ENCODE measurements at regions not wholly inside any gene's neighbourhood (a gene's known extent, or its start where the extent isn't known, plus 50 kb on each side); places are given as distances from the start of the nearest gene placed in this dataset.
"Not testable (repeated sequence)": the region's sequence is repeated elsewhere in the genome, so short reads cannot be mapped to it uniquely, and the experiment has no call there.

GRCh38 chr12:16828891-16829290, 222.9 kb upstream of the LMO3 start:
- DNase-seq: no peak

GRCh38 chr12:16807731-16808130, 201.8 kb upstream of the LMO3 start:
- no peak for DNase-seq

DNA sequence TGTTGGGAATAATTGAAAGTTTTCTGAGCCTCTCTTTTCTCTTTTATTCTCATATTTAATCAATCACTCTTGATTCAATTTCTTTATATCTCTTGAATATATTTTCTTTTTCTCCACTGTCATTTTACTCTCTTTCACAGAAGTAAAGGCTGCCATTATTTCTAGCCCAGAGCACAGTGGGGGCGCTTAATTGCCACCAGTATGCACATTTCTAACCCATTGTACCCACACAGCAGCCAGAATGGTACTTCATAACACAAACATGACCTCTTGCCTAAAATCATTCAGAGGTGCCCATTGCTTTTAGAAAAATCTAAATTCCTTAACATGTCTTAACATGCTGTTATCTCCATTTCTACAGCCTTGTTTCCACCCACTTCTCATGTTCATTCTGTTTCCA, 190.2 kb upstream of the LMO3 start:
- no peak for DNase-seq

DNA sequence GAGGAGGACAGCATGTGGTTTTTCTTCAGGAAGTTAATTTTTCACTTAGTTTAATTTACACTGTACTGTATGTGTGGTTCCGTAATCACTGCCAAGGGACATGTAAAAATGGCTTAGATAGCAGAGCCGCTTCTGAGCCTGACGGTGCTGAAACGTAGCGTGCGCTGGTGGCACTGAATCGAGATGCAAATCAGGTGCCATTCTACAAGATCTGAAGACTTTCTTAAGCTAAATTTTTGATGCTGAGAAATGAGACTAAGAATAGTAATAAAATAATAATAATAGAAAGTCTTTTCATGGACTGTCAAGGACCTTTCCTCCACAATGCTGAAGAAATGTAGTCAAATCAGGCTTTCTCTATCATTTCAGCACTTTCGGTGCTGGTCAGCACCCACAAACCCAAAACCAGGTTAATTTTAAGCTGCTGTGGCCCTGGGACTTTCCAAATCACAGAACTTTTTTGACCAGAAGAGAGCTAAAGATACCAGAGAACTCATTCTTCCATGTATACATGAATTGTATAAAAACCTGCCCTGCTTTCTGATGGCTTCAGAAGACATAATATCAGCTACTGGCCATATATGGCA, 183.3 kb upstream of the LMO3 start:
- no peak for DNase-seq

DNA sequence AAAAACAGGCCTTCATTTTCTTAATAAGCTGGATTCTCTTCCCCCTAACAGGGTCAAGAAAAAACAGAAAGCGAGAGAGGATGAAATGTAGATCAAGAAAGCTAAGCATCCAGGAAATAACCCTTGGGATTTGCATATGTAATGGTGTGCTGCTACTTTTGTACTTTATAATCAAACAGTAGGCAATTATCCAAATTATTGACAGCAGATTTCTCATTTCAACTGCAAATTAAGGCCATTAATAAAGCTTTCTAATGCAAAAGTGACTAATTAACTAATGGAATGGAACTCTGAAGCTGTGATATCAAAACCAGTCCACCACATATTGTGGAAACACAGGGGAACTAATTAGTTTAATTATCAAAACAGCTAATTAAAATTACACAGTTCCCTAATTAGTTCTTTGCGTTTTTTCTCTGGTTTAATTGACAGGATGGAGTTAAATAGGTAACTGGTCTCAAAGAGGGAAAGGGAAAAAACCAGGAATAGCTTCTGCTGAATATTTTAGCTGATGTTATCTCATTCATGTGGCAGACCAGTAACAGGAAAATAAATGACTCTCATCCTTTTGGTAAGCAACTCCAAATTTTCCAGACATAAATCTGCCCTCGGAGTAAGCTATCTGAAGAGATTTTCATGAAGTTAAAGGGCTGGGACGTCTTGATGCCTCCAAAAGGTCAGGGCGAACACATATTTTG, 182.7 kb upstream of the LMO3 start:
- DNase-seq: no peak

DNA sequence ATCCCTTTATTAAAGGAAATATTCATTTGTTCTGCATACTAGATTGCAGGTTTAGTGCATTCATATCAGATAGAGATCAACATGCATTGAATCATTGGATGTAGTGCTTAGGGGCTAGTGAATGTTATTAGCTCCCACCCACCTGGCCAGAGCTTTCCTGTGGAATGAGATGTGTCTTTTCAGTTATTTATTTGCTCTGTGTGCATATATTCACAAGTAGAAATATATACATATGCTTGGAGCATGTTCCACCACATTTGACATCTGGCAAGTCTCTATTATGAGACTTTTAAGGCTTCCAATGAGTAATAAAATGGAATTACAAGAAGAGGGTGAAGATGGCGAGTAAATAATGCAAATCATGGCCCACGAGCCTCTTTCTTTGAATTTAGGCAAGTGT, 180.0 kb upstream of the LMO3 start:
- DNase-seq: no peak

DNA sequence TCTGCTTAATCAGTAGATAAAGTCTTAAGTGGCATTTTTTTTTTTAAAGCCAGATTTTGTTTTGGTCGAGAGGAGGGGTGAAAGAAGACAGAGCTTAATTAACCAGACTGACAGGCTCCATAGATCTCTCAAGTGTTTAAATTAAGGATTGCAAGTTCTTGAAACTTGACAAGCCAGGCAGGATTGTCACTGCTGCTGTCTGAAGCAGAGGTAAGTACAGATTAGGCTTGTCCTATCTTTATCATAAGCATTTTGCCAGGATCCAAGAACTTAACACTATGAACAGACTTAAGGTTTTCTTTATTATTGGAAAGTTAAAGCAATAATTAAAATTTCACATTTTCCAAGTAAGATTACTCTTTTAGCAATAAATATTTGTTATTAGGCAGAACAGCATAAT, 179.6 kb upstream of the LMO3 start:
- DNase-seq: no peak

DNA sequence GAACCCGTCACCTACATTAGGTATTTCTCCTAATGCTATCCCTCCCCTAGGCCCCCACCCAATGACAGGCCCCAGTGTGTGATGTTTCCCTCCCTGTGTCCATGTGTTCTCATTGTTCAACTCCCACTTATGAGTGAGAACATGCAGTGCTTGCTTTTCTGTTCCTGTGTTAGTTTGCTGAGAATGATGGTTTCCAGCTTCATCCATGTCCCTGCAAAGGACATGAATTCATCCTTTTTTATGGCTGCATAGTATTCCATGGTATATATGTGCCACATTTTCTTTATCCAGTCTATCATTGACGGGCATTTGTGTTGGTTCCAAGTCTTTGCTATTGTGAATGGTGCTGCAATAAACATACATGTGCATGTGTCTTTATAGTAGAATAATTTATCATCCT, 163.2 kb upstream of the LMO3 start:
- not testable (repeated sequence) for DNase-seq

DNA sequence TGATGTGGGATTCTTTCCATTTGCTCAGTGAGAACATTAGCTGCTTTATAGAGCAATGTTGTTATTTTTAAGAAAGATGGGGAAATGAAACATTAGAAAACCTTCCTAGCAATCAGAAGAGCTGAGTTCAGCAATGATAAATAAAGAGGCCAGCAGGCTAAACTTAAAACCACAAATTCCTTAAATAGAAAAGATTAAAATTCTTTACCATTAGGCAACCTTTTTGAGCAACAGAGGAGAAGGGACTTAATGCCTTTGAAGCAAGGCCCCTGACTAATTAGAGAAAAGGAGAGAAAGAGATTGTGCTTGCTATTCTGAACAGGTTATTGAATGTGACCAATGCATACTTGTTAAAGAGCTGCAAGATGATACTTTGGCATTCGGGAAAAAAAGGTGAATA, 160.8 kb upstream of the LMO3 start:
- no peak for DNase-seq

DNA sequence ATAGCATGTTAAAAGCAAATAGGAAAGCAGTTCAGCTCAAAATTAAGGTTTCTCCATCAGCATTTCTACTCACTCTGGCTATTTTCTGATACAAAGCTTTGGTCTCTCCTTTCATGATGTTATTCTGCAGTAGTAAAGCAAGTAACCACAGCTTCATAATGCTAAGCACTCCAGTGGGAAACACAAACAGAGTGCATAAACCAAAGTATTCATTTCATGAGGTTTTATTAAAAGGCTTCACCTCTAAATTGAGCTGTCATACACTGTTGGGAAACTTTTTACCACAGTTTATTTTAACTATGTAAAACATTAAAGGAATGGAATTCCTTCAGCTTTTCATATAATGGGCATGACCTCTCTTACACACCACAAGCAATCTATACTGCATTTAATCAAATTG, 157.9 kb upstream of the LMO3 start:
- DNase-seq: no peak

DNA sequence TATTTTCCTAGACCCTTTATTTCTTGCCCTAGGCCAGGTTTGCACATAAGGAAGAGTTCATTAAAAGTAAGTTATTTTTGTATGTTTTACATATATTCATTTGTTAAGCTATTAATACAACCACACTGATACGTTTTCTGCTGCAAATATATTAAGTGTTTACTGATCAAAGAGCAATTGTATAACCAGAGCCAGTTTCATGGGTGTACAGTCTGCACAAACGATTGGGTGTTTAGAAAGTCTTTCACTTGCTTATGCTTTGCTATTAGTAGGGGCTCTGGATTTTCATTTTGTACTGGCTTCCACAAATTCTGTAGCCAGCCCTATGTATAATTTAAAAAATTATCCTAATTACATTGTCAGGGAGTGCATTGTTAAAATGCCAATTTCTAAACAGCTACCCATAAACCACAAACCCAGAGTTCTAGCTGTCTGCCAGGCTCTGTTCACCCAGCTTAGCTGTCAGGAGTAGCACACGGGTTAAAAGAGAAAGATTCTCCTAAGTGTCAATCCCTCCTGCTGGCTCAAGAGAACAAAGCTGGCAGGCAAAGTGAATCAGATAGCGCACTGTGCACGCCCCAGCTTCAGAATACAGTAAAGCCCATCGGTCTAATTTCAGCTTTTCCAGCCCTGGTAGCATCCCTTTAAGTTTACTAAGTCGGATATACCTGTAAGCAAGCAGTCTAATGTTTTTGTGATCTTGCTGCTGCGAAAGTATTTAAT, 151.0 kb upstream of the LMO3 start:
- DNase-seq: no peak

- DNase-seq: no peak
Observed at GRCh38 chr12:16730772-16731171, 124.8 kb upstream of the LMO3 start.

- DNase-seq: no peak
Observed at GRCh38 chr12:16726879-16727278, 120.9 kb upstream of the LMO3 start.

DNA sequence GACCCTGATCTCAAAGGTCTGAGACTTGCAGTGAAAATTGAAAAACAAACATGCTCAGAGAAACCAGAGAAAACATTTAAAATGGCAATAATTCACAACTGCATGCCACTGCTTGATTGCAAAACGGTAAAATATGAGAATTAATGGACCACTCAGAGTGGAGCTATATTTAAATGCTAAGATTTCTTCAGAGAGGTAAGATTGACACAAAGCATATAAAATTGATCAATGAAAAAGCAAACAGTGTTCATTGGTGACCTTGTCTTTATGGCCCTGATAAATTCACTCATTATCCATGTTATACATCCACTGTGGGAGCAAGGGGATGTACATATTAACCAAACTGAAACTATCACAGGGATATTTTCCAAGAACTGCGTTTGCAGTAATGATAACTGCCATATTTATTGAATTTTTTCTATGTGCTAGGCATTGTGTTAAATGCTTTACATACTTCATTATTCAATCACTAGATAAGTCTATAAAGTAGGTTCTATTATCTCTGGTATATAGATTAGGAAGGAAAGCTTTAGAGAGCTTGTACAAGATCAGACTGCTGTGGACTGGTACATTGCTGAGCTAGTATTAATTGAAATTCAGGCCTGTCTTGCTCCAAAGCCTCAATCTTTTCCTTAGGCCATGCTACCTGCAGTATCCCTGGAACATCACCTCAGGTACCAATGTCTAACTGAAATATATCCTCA, 113.9 kb upstream of the LMO3 start:
- DNase-seq: no peak

- no peak for DNase-seq
Observed at GRCh38 chr12:16716928-16717327, 111.0 kb upstream of the LMO3 start.

DNA sequence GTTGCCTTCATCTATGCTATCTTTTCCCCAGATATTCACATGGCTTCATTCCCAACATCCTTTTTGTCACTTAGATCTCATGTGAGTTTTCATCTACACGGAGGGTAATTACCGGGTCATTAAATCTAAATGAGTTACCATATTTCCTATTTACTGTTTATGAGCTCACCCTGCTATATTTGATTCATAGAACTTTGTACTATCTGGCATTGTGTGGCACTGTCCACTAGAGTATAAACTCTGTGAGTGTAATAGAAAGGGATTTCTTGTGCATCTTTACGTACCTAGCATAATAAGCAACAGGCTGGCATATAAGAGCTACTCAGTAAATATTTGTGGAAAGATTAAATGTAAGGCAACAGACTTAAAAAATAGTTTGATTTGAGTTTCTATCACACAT, 86.1 kb upstream of the LMO3 start:
- no peak for DNase-seq

DNA sequence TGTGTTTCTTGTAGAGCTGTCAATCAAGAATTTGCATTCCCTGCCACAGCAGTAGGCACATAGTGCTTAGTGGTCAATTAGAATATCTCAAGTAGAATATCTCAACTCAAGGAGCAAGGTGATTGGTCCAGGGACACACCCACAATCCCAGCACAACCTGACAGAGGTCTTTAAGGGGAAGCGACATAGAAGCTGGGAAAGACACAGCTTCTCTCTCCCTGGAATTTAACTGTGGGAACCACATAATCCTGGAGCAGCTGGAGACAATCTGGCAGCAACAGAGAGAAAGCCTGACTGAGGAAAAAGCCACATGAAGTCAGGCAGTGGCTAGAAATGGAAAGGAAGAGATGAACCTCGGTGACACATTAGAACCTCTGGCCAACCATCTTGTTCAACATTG, 85.7 kb upstream of the LMO3 start:
- no peak for DNase-seq

DNA sequence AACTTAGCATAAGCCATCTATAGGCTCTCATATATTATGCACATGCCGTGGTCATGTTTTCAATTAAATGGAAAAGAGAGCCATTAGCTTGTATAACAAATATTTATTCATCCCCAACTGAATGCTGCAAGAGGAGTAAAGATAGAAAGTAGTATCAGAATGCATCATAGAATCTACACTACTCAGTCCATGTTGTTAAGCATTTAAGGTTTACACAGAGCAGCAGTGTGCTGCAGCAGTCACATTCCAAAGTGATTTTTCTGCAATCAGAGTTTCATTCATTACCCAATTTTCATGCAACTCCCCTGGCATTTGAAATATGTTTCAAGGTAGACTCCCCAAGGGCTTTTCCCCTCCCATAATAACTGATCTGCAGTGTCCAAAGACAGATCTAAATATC, 82.2 kb upstream of the LMO3 start:
- DNase-seq: no peak

DNA sequence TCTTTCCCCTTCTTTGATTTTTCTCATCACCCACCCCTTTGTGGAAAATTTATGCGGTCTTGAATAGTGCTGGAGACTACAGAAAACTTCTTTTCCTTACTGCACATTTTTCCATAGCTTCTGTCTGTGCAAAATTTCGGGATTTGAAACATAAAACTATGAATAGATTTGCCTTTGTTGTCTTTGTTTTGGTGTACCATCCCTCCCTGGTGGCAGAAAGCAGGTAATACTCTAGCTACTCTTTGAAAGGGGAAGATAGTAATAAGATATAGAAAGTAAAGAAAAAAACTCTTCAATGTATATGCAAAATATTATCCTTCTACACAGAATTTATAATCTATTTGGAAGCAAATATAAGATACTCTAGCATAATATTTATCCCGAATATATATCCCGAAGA, 79.1 kb upstream of the LMO3 start:
- no peak for DNase-seq

- DNase-seq: no peak
Observed at GRCh38 chr12:16681196-16681595, 75.2 kb upstream of the LMO3 start.

DNA sequence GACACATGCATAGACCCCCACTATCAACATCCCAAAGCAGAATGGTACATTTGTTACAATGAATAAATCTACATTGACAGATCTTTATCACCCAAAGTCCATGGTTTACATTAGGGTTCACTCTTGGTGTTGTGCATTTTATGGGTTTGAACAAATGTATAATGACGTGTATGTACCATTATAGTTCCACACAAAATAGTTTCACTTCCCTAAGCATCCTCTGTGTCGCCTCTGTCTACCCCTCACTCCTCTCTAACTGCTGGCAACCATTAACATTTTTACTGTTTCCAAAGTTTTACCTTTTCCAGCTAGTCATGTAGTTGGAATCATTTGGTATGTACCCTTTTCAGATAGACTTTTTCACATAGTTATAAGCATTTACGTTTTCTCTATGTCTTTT, 69.5 kb upstream of the LMO3 start:
- no peak for DNase-seq

- DNase-seq: no peak
Observed at GRCh38 chr12:16674885-16675284, 68.9 kb upstream of the LMO3 start.

DNA sequence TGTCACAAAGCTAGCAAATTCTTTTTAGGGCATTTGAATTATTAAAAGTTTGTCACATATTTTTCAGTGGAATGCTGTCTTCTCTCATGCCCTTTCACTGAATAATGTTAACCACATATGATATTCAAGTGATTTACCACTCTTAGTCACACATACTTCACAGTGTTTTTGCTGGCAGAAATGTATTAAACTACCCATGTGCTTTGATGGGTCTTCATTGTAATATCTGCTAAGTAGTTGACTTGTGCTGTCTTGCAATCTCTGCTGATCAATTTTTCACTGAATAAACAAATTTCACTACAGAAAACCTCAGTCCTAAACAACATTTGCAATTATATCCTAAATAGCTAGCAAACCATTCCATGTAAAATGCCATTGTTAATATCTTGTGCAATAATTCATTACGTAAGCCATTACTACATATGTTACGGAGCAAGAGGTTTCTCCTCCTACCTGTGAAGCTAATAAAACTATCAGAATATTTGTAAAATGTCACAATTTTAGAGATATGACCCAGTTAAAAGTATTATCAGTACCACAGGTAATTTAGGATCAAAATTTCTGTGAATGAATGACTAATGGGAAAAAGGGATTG, 64.6 kb upstream of the LMO3 start:
- no peak for DNase-seq

All from hippocampal formation (tissue), 2 donors.